C4-2B (cell line): ENCODE measurements at regions not wholly inside any gene's neighbourhood (a gene's known extent, or its start where the extent isn't known, plus 50 kb on each side); places are given as distances from the start of the nearest gene placed in this dataset.

Experiments used
- ZFX ChIP-seq: fragments of 450-650 bp; IDR thresholded peaks from 2 replicates; pipeline ENCODE4 v1.6.1; 2017
- TF ChIP-seq, protein P1 (sequence below): fragments of 450-650 bp; conservative IDR thresholded peaks from 2 replicates; pipeline ENCODE4 v1.5.1; 2017; ENCODE audit warnings: mild to moderate bottlenecking

DNA sequence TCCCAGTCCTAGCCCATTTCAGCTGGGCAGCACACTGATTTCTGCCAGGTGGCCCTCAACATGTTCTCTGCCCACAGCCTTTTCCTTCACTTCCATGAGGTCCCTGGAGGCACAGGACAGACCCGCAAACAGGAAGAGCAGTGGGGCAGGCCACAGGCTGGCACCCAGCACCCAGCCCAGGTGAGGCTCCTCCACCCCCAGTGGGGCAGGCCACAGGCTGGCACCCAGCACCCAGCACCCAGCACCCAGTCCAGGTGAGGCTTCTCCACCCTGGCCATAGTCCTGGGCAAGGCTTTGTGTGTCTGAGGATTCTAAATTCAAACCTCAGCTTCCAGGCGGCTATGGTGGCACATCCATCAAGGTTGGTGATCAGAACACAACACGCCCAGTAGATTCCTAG, 1413.0 kb downstream of the BRD1 start:
- TF ChIP-seq, protein P1, sequence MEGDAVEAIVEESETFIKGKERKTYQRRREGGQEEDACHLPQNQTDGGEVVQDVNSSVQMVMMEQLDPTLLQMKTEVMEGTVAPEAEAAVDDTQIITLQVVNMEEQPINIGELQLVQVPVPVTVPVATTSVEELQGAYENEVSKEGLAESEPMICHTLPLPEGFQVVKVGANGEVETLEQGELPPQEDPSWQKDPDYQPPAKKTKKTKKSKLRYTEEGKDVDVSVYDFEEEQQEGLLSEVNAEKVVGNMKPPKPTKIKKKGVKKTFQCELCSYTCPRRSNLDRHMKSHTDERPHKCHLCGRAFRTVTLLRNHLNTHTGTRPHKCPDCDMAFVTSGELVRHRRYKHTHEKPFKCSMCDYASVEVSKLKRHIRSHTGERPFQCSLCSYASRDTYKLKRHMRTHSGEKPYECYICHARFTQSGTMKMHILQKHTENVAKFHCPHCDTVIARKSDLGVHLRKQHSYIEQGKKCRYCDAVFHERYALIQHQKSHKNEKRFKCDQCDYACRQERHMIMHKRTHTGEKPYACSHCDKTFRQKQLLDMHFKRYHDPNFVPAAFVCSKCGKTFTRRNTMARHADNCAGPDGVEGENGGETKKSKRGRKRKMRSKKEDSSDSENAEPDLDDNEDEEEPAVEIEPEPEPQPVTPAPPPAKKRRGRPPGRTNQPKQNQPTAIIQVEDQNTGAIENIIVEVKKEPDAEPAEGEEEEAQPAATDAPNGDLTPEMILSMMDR, result no peak
- no peak for TF ChIP-seq ZFX
